Neutrophil (primary cell): ENCODE measurements at regions not wholly inside any gene's neighbourhood (a gene's known extent, or its start where the extent isn't known, plus 50 kb on each side); places are given as distances from the start of the nearest gene placed in this dataset.

Source experiments
- H3K27ac ChIP-seq: fragments of 200-600 bp; sonication (generic); 2 replicates; pipeline ENCODE4 v1.5.1; 2016; ENCODE audit warnings: mild to moderate bottlenecking, moderate library complexity
- H3K27me3 ChIP-seq: fragments of 200-600 bp; sonication (generic); 2 replicates; pipeline ENCODE4 v1.6.0; 2016; ENCODE audit warnings: mild to moderate bottlenecking
- H3K36me3 ChIP-seq: fragments of 200-600 bp; sonication (generic); 2 replicates; pipeline ENCODE4 v1.5.1; 2017
- H3K4me1 ChIP-seq, 2 experiments: fragments of 200-600 bp in 1 of 2; sonication (generic) in 1 of 2; 1 replicate in 1 of 2; 2 replicates in 1 of 2; pipeline versions ENCODE4 v1.5.1 to v1.6.1; 2013 to 2016; ENCODE audit warnings: low read depth in 1 of 2, low read length in 1 of 2, mild to moderate bottlenecking in 1 of 2, moderate library complexity in 1 of 2; ENCODE audit not compliant: control insufficient read depth in 1 of 2, insufficient read depth in 1 of 2
- H3K4me3 ChIP-seq, 2 experiments: fragments of 200-600 bp in 1 of 2; sonication (generic) in 1 of 2; 1 replicate in 1 of 2; 2 replicates in 1 of 2; pipeline ENCODE4 v1.5.1; 2013 to 2016; ENCODE audit warnings: low read depth in 1 of 2, low read length in 1 of 2, mild to moderate bottlenecking in 1 of 2, moderate library complexity in 1 of 2
- H3K9me3 ChIP-seq: fragments of 200-600 bp; sonication (generic); 2 replicates; pipeline ENCODE4 v1.5.1; 2016
- TF ChIP-seq, protein P1 (sequence below): fragments of 200-600 bp; sonication (generic); IDR thresholded peaks from 2 replicates; pipeline ENCODE4 v1.5.1; 2016; ENCODE audit warnings: antibody characterized with exemption

DNA sequence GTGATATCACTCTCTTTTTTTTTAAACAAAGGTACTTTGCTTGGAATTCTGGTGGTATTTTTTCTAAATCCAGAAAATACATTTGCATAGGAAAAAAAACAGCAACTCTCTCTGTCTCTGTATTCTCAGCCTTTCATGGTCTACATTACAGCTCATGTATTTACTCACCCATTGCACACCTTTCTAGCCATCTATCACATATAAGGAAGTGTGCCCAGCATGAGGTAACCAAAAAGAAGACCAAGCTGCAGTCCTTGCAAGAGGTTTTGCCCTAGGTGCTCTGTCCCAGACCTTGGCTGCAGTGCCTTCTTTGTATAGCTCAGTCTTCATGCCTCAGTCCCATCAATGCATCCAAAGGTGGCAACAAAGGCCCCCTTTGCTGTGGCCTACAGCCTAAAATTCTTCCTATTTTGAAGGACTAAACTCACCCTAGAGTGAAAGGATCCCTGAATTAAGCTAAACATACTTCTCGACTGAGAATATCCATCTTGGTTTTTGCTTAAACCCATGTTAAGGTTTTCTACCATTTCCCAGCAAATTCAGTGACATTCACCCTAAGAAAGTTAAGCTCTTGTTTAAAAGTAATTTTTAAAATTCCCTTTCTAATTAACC is 446.4 kb downstream of the KIF4B start:
- Histone ChIP-seq H3K27me3 (no peaks in the 10 kb centered on the region), H3K36me3 (no peaks in the 10 kb centered on the region), H3K27ac (no peak overlapping the region), H3K4me3 (no peak overlapping the region), H3K4me1 (no peaks in the 10 kb centered on the region), H3K9me3 (no peaks in the 10 kb centered on the region)
- TF ChIP-seq, protein P1, sequence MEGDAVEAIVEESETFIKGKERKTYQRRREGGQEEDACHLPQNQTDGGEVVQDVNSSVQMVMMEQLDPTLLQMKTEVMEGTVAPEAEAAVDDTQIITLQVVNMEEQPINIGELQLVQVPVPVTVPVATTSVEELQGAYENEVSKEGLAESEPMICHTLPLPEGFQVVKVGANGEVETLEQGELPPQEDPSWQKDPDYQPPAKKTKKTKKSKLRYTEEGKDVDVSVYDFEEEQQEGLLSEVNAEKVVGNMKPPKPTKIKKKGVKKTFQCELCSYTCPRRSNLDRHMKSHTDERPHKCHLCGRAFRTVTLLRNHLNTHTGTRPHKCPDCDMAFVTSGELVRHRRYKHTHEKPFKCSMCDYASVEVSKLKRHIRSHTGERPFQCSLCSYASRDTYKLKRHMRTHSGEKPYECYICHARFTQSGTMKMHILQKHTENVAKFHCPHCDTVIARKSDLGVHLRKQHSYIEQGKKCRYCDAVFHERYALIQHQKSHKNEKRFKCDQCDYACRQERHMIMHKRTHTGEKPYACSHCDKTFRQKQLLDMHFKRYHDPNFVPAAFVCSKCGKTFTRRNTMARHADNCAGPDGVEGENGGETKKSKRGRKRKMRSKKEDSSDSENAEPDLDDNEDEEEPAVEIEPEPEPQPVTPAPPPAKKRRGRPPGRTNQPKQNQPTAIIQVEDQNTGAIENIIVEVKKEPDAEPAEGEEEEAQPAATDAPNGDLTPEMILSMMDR: no peak

GRCh38 chr5:155460501-155460931 is 447.0 kb downstream of the KIF4B start:
- Histone ChIP-seq H3K36me3 (no peaks in the 10 kb centered on the region), H3K9me3 (no peaks in the 10 kb centered on the region), H3K27me3 (no peaks in the 10 kb centered on the region), H3K4me1 (no peaks in the 10 kb centered on the region), H3K4me3 (no peak overlapping the region), H3K27ac (no peak overlapping the region)
- TF ChIP-seq, protein P1: no peak

DNA sequence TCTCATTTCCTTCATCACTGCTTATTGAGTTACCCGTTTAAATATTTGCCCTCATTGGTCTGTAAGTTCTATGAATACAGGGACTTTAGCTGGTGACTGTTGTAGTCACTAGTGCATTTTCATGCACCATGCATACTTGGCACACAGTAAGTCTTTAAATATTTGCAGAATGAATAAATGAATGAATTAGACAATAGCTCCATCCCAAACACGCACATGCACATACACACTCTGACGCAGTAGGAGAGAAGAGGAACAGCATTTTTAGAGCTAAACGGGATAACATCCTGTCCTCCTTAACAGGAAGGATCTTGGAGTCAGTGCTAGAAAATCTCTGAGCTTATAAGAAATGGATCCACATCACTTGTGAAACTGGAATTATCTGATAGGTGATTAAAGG is 447.7 kb downstream of the KIF4B start:
- Histone ChIP-seq H3K27me3 (no peaks in the 10 kb centered on the region), H3K4me3 (no peak overlapping the region)
- TF ChIP-seq, protein P1: no peak

DNA sequence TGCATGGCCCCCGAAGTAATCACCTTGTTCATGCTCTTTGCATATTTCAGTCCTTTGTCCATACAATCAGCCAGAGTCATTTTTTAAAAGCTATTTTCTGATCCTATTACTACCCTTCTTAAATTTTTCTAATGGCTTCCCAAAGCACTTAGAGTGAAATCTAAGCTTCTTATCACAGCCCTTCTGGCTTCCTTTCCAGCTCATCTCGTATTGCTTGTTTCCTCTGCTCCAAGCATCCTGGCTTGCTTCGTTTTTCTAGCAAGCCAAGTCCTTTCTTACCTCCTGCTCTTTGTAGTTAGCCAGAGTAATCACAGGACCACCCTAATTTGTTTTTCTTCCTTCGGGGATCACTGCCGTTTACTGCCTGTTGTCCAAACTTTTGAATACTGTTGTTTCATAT is 453.3 kb downstream of the KIF4B start:
- Histone ChIP-seq H3K27ac (no peak overlapping the region), H3K4me1 (no peaks in the 10 kb centered on the region), H3K27me3 (no peaks in the 10 kb centered on the region), H3K4me3 (no peak overlapping the region), H3K36me3 (no peaks in the 10 kb centered on the region), H3K9me3 (no peaks in the 10 kb centered on the region)
- TF ChIP-seq, protein P1: no peak

More for the DNA sequence above, 447.7 kb downstream of the KIF4B start:
- Histone ChIP-seq H3K27ac (no peak overlapping the region), H3K9me3 (no peaks in the 10 kb centered on the region), H3K4me1 (no peaks in the 10 kb centered on the region), H3K36me3 (no peaks in the 10 kb centered on the region)

DNA sequence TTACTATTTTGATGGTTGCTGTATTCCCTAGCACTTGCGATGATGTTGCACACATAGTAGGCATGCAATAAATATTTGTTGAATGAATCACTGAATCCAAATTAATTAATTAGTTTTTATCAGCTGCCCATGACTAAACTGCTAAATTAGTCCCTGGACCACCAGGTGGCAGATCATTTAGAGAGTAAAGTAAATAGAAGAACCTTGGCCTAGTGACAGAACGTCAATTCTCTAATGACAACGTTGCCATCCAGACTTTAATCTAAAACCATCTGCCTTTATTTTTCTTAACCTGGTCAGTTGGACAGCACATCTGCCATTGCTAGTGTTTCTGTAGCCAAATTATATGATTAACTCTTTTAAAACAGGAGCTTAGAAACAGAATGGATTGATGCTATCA is 457.5 kb downstream of the KIF4B start:
- Histone ChIP-seq H3K4me3 (no peak overlapping the region), H3K27ac (no peak overlapping the region)
- TF ChIP-seq, protein P1: no peak

More for the DNA sequence above, 457.5 kb downstream of the KIF4B start:
- no peaks in the 10 kb centered on the region for H3K9me3 ChIP-seq
- no peaks in the 10 kb centered on the region for H3K36me3 ChIP-seq
- H3K4me1 ChIP-seq: no peaks in the 10 kb centered on the region
- no peaks in the 10 kb centered on the region for H3K27me3 ChIP-seq
